HUES6 (cell line): ENCODE measurements at regions not wholly inside any gene's neighbourhood (a gene's known extent, or its start where the extent isn't known, plus 50 kb on each side); places are given as distances from the start of the nearest gene placed in this dataset.

Source experiments
- H3K27ac ChIP-seq: 2 replicates; pipeline ENCODE4 v1.7.0; 2013; ENCODE audit warnings: low read depth, mild to moderate bottlenecking, low read length, inconsistent platforms
- H3K27me3 ChIP-seq: 2 replicates; pipeline ENCODE4 v1.6.1; 2013; ENCODE audit warnings: low read length; ENCODE audit not compliant: control insufficient read depth, insufficient read depth
- H3K36me3 ChIP-seq: 2 replicates; pipeline ENCODE4 v1.6.1; 2013; ENCODE audit warnings: low read length; ENCODE audit not compliant: control insufficient read depth, insufficient read depth
- H3K4me1 ChIP-seq: 2 replicates; pipeline ENCODE4 v1.6.1; 2013; ENCODE audit warnings: low read length; ENCODE audit not compliant: control insufficient read depth, insufficient read depth
- H3K4me3 ChIP-seq: 2 replicates; pipeline ENCODE4 v1.5.1; 2013; ENCODE audit warnings: low read depth, low read length
- H3K9ac ChIP-seq: one replicate; pipeline ENCODE4 v1.6.1; 2013; ENCODE audit warnings: mild to moderate bottlenecking, low read length
- H3K9me3 ChIP-seq: 2 replicates; pipeline ENCODE4 v1.6.1; 2013; ENCODE audit warnings: low read depth, low read length; ENCODE audit not compliant: control insufficient read depth, insufficient read depth

DNA sequence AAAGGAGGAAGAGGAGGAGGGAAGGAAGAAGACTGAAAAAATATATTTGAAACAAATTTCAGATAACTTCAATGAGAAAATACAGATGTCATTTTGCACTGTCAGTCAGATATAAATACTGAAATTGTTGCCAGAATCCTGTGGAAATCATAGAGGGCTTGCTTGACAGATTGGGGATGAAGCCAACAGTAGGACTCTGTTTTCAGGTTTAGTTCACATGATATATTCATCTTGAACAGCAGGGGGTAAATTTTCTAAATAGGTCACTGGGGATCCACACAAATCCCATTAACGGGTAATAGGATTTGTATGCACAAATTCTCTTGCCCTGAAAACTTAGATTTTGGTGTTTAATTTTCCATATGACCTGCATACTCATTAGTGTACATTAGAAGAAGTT, 103.3 kb upstream of the PCDH18 start:
- H3K4me1 ChIP-seq: no peaks in the 10 kb centered on the region
- H3K27me3 ChIP-seq: no peaks in the 10 kb centered on the region
- no peak overlapping the region for H3K4me3 ChIP-seq
- H3K9ac ChIP-seq: no peak overlapping the region
- H3K27ac ChIP-seq: no peak overlapping the region
- H3K9me3 ChIP-seq: no peaks in the 10 kb centered on the region; the same call in 1 of the 2 replicates
- H3K36me3 ChIP-seq: no peaks in the 10 kb centered on the region

DNA sequence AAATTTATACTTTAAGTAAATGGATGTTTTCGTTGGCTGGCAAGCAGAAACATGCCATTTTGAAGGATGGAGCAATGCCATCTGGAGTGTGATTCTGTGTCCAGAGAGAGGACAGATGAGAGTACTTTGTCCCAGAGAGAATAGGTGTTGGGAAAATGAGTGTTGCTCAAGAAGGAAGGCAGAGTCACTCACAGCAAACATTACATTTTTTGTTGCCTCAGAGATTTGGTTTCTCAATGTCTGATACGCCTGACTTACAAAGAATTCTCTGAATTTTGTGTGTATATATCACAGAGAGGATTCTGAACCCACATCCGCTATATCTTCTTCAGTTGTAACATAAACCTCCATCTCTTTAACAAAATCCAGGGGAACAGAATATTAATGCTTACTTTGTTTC, 102.8 kb upstream of the PCDH18 start:
- Histone ChIP-seq H3K9me3 (no peaks in the 10 kb centered on the region; the same call in 1 of the 2 replicates), H3K27me3 (no peaks in the 10 kb centered on the region), H3K9ac (no peak overlapping the region), H3K36me3 (no peaks in the 10 kb centered on the region), H3K27ac (no peak overlapping the region), H3K4me3 (no peak overlapping the region), H3K4me1 (no peaks in the 10 kb centered on the region)

DNA sequence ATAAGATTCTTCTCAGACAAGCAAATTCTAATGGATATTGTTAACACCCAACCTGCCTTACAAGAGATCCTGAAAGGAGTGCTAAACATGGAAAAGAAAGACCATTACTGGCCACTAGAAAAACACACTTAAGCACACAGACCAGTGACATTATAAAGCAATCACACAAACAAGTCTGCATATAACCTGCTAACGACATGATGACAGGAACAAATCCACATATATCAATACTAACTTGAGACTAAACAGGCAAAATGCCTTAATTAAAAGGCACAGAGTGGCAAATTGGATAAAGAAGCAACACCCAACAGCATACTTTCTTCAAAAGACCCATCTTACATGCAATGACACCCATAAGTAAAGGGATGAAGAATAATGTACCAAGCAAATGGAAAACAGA, 100.5 kb upstream of the PCDH18 start:
- Histone ChIP-seq H3K36me3 (no peaks in the 10 kb centered on the region), H3K4me1 (no peaks in the 10 kb centered on the region), H3K27me3 (no peaks in the 10 kb centered on the region), H3K4me3 (no peak overlapping the region), H3K9ac (no peak overlapping the region), H3K9me3 (no peaks in the 10 kb centered on the region; the same call in 1 of the 2 replicates), H3K27ac (no peak overlapping the region)

DNA sequence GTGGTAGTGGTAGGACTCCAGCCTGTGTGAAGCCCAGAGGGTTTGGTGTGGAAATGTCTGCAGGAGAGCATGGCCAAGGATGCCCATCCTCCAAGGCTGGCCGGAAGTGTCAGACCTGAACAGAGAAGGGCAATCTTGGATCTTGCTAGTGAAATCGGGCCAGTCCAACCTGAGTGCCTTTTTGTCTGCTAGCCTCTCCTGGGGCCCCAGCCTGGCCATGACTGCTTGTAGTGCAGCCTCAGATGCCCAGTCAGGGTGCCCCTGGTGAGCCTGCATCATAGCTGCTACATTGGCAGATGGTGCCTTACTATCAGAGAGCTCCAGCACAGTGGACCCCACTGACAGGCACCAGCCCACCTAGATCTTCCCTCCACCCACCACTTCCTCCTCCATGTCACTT, 99.3 kb upstream of the PCDH18 start:
- no peaks in the 10 kb centered on the region; the same call in 1 of the 2 replicates for H3K9me3 ChIP-seq
- no peaks in the 10 kb centered on the region for H3K27me3 ChIP-seq
- H3K27ac ChIP-seq: no peak overlapping the region
- no peak overlapping the region for H3K9ac ChIP-seq
- no peaks in the 10 kb centered on the region for H3K4me1 ChIP-seq
- H3K36me3 ChIP-seq: no peaks in the 10 kb centered on the region
- H3K4me3 ChIP-seq: no peak overlapping the region

DNA sequence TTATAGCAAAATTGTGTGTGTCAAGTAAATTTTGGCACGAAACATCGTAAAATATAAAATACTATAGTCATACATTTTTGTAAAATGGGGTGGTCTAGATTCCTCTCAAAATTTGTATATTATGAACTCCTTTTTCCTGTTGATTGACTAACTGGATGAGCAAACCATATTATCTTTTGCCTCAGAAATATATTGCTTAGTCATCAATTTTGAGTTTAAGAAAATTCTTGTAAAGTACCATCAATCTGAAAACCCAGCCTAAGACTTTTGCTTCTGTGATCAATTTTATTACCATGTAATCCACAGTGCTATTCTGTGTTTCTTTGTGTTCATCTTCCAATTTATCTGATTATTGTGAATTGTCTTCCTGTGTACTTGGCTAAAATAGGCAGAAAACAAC, 98.0 kb upstream of the PCDH18 start:
- no peak overlapping the region for H3K4me3 ChIP-seq
- no peak overlapping the region for H3K27ac ChIP-seq
- H3K27me3 ChIP-seq: no peaks in the 10 kb centered on the region
- H3K36me3 ChIP-seq: no peaks in the 10 kb centered on the region
- H3K9ac ChIP-seq: no peak overlapping the region
- H3K9me3 ChIP-seq: no peaks in the 10 kb centered on the region; the same call in 1 of the 2 replicates
- H3K4me1 ChIP-seq: no peaks in the 10 kb centered on the region

DNA sequence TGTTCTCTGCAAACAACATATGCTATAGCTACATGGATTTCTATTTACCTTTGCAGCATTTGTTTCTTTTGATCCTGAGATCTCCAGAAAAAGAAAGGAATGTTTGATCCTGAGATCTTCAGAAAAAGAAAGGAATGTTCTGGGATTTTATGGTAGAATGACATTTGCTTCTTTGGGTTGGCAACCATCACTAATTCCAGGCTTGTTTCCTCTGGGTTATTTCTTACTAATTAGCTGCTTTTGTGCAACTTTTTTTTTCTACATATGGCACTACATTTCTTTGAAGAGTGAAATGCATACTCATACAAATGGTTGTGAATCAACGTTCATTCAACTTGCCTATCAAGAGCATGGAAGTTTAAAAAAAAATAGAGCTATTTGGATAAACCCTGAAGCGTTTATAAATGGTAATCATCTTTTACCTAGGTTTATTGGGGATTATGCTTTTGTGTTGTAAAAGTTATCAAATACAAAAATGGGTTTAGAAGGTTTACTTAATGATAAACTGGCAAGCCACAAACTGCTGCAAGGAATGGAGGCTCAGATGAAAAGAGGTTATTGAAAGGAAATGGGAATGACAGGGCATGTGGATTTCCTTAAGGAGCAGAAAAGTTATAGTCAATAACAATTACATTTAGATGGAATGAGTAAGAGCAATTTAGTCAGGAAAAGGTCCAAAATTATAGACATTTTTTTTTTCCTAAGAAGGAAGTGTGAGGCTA, 95.6 kb upstream of the PCDH18 start:
- H3K4me3 ChIP-seq: no peak overlapping the region
- H3K27me3 ChIP-seq: no peaks in the 10 kb centered on the region
- H3K9me3 ChIP-seq: no peaks in the 10 kb centered on the region; the same call in 1 of the 2 replicates
- no peak overlapping the region for H3K9ac ChIP-seq
- H3K36me3 ChIP-seq: no peaks in the 10 kb centered on the region
- H3K27ac ChIP-seq: no peak overlapping the region
- H3K4me1 ChIP-seq: no peaks in the 10 kb centered on the region

DNA sequence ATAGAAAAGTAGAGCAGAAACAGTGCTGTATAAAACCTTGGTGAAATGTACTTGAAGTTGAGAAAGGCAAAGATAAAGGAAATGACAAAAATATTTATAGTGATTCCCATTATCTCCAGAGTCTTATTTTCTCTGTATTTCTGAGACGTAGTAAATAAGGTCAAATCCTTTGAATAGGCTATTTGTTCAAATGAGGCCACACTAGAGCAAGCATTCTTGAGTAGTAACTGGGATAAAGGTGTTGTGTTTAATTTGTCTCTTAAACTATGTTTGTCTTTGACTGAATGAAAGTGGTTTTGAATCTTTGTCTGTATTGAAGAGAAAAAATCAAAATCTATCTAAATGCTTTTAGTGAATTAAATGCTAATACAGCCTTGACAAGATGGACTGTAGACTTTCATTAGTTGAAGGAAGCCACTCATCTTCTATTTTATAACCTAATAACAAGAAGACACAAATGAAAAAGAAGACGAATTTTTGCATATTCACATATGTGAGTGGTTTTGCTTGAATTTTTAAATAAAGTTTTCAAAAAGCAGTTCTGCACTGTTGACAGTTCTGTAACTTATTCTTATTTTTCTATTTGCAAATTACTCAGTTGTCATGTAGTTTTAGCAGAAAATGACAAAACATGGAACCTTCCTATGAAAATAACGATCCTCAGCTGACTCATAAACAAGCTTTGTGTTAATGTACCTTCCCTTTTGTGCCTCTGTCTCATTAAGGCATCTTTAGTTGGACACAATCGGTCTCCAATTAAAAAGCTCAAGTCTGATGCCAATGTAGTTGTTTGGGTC, 94.8 kb upstream of the PCDH18 start:
- no peak overlapping the region for H3K27ac ChIP-seq
- H3K27me3 ChIP-seq: no peaks in the 10 kb centered on the region

DNA sequence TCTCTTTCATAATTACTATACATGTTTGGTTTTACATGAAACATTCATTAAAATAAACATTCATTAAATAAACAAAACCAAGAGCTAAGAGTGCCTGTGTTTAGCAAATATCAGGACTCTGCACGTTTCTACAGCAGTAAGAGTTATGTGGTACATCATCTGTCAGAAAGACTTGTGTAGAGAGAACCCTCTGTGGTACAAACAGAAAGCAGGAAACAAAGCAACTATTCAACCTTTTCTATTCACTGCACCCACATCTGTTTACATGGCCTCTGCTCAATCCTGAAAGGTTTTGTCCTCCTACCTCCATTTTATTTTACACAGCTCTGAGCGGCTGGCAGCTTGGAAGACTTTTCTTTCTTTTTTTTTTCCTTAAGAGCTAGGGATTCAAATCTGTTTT, 90.7 kb upstream of the PCDH18 start:
- H3K36me3 ChIP-seq: no peaks in the 10 kb centered on the region
- H3K9ac ChIP-seq: no peak overlapping the region
- no peak overlapping the region for H3K4me3 ChIP-seq
- no peaks in the 10 kb centered on the region for H3K27me3 ChIP-seq
- no peak overlapping the region for H3K27ac ChIP-seq
- peaks cover 6% of the 10 kb centered on the region; the same call in 1 of the 2 replicates for H3K4me1 ChIP-seq
- no peaks in the 10 kb centered on the region for H3K9me3 ChIP-seq

More for the DNA sequence above, 94.8 kb upstream of the PCDH18 start:
- Histone ChIP-seq H3K9me3 (no peaks in the 10 kb centered on the region), H3K9ac (no peak overlapping the region), H3K4me1 (no peaks in the 10 kb centered on the region), H3K4me3 (no peak overlapping the region), H3K36me3 (no peaks in the 10 kb centered on the region)

DNA sequence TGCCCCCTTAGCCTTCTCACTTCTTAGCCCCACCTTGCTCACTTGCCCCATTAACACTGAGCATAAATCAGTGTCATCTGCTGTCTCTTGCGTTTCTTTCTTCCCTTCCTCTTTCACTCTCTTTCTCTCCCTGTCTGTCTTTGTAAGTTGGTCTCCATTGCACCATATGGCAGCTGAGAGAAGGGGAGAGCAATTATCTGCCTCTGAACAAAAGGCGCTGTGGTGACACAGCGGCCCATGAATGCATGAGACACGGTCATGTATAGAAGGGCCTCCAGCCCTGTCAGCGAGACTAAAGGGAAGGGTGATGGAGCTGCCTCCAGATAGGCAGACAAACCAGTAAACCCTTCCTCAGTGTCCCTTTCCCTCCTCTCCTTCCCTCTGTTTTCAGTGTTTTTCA, 88.8 kb upstream of the PCDH18 start:
- H3K4me1 ChIP-seq: peaks cover 6% of the 10 kb centered on the region; the same call in 1 of the 2 replicates
- no peak overlapping the region for H3K4me3 ChIP-seq
- no peak overlapping the region for H3K27ac ChIP-seq
- no peaks in the 10 kb centered on the region for H3K27me3 ChIP-seq
- no peaks in the 10 kb centered on the region for H3K36me3 ChIP-seq
- no peaks in the 10 kb centered on the region for H3K9me3 ChIP-seq
- H3K9ac ChIP-seq: no peak overlapping the region

DNA sequence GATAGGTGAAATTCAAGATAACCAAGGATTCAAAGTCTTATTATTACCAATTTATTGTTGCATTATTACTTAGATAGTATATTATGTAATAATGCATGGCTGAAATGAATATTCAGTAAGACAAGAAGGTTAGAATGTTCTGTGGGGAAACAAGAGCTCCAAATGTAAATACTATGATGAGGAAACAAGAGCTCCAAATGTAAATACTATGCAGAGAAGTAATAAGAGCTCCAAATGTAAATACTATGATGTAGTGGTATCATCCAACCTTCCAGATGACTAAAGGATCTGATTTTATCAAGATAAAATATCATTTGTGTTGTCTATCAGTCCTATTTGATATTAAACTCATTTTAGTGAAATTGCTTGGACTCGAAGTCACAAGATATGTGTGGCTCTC, 82.2 kb upstream of the PCDH18 start:
- H3K9me3 ChIP-seq: no peaks in the 10 kb centered on the region
- no peaks in the 10 kb centered on the region for H3K36me3 ChIP-seq
- H3K4me3 ChIP-seq: no peak overlapping the region
- H3K27me3 ChIP-seq: no peaks in the 10 kb centered on the region
- no peak overlapping the region for H3K9ac ChIP-seq
- peaks cover 16% of the 10 kb centered on the region for H3K4me1 ChIP-seq
- no peak overlapping the region for H3K27ac ChIP-seq

DNA sequence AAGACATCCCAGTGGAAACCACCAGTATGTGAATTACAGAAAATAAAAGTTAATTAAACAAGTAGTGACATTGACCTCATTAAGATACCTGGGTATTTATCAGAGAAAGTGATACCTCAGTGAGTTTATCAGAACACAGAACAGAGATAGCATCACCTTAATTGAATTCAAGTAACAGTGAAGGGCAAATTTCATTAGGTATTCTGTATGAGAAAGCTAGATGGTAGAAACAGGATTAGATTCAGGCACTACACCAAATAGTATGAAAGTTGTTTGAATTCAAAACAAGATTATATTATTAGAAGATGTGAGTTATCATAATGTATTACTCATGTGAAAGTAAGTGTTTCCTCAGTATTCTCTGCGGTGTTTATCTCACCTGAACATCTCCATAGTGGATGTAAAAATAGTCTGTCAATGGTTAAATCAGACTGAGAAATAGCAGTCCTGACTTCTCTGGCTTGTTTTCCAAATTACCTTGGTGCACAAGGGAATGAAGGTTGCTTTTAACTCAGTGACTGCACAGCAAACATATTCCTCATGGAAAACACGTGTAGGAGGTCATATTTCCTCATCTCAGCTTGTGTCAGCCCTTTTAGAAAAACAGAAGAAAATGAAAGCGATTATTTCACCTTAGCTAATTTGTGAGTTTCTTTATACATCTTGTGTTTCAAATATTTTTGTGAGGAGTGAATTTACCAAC, 79.9 kb upstream of the PCDH18 start:
- Histone ChIP-seq H3K9me3 (no peaks in the 10 kb centered on the region), H3K4me1 (peaks cover 16% of the 10 kb centered on the region), H3K9ac (no peak overlapping the region), H3K36me3 (no peaks in the 10 kb centered on the region), H3K27ac (no peak overlapping the region), H3K4me3 (no peak overlapping the region), H3K27me3 (no peaks in the 10 kb centered on the region)
